BLaER1 treated with 17β-estradiol and CSF1 and Interleukin-3, amounts not matched to agents 10 nM and 100 nM (cell line): ENCODE measurements at regions not wholly inside any gene's neighbourhood (a gene's known extent, or its start where the extent isn't known, plus 50 kb on each side); places are given as distances from the start of the nearest gene placed in this dataset.
"Not testable (repeated sequence)": the region's sequence is repeated elsewhere in the genome, so short reads cannot be mapped to it uniquely, and the experiment has no call there.

ENCODE experiments used
- H3K27ac ChIP-seq, 11 experiments: shearing (Covaris generic); formaldehyde crosslinking; 2 replicates each; pipeline ENCODE4 v1.8.1; 2022
- H3K27me3 ChIP-seq, 11 experiments: shearing (Covaris generic); formaldehyde crosslinking; 2 replicates each; pipeline ENCODE4 v1.8.1; 2022
- H3K36me3 ChIP-seq, 11 experiments: shearing (Covaris generic); formaldehyde crosslinking; 2 replicates each; pipeline ENCODE4 v1.8.1; 2022
- H3K4me1 ChIP-seq, 10 experiments: shearing (Covaris generic); formaldehyde crosslinking; 2 replicates each; pipeline ENCODE4 v1.8.1; 2022
- H3K4me2 ChIP-seq, 11 experiments: shearing (Covaris generic); formaldehyde crosslinking; 2 replicates each; pipeline ENCODE4 v1.8.1; 2022
- H3K4me3 ChIP-seq, 10 experiments: shearing (Covaris generic); formaldehyde crosslinking; 2 replicates each; pipeline ENCODE4 v1.8.1; 2022
- H3K9ac ChIP-seq, 11 experiments: shearing (Covaris generic); formaldehyde crosslinking; 2 replicates each; pipeline ENCODE4 v1.8.1; 2022
- H3K9me3 ChIP-seq, 11 experiments: shearing (Covaris generic); formaldehyde crosslinking; replicated peaks in 1 of 11; 2 replicates each; pipeline ENCODE4 v1.8.1; 2022
- H4K20me1 ChIP-seq, 11 experiments: shearing (Covaris generic); formaldehyde crosslinking; 2 replicates each; pipeline ENCODE4 v1.8.1; 2022
- Cebpa-rat ChIP-seq, 11 experiments: shearing (Covaris generic); IDR thresholded peaks; 2 replicates each; pipeline ENCODE4 v1.8.1; 2022

DNA sequence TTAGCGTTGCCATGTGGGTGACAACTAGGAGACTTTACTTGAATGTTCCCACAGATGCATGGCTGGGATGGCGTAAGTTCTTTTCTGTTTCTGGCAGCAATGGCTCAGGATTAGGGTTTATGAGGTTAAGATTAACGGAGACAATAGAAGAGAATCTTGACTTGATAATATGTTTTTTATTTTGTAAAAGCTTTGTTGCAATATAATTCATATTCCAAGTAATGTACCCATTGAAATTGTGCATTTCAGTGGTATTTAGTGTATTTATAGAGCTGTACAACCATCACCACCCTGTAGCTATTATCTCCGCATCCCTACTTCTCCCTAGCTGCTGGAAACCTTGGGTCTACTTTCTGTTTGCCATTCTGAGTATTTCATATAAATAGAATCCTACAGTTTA lies 349.2 kb downstream of the UTRN start:
- no peak for TF ChIP-seq Cebpa-rat (IDR thresholded peaks at IDR 0.05)
- peaks cover 0 to 58% (median 6%) of the 10 kb centered on the region in 11 experiments; a peak in 11 of 22 replicates for H4K20me1 ChIP-seq
- peaks cover 0 to 43% (median 0%) of the 10 kb centered on the region in 10 experiments; a peak in 7 of 20 replicates for H3K4me1 ChIP-seq

DNA sequence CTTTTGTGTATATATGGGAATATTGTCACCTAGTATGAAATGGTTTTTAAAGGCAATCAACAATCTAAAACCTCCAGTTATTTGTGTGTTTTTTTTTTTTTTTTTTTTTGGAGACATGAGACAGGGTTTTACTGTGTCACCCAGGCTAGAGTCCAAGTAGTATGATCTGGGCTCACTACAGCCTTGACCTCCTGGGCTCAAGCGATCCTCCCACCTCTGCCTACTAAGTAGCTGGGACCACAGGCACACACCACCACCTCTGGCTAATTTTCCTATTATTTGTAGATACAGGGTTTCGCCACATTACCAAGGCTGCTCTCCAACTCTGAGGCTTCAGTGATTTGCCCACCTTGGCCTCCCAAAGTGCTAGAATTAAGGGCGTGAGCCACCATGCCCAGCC lies 349.9 kb downstream of the UTRN start:
- Histone ChIP-seq H4K20me1 (peaks cover 0 to 51% (median 6%) of the 10 kb centered on the region in 11 experiments; a peak in 10 of 22 replicates), H3K27ac (no peak overlapping the region), H3K4me1 (peaks cover 0 to 42% (median 0%) of the 10 kb centered on the region in 10 experiments; a peak in 7 of 20 replicates), H3K4me3 (no peak overlapping the region), H3K9ac (no peak overlapping the region), H3K4me2 (no peak overlapping the region), H3K9me3 (no peaks in the 10 kb centered on the region), H3K27me3 (no peaks in the 10 kb centered on the region), H3K36me3 (peaks cover 0 to 41% (median 11%) of the 10 kb centered on the region in 11 experiments; a peak in 10 of 22 replicates)
- no peak for TF ChIP-seq Cebpa-rat (IDR thresholded peaks at IDR 0.05)

More for the DNA sequence above, 349.2 kb downstream of the UTRN start:
- H3K9ac ChIP-seq = no peak overlapping the region
- no peaks in the 10 kb centered on the region for H3K27me3 ChIP-seq
- no peaks in the 10 kb centered on the region for H3K9me3 ChIP-seq
- H3K4me2 ChIP-seq = no peak overlapping the region
- no peak overlapping the region for H3K27ac ChIP-seq
- peaks cover 0 to 35% (median 13%) of the 10 kb centered on the region in 11 experiments; a peak in 10 of 22 replicates for H3K36me3 ChIP-seq
- H3K4me3 ChIP-seq = no peak overlapping the region

GRCh38 chr6:144636025-144636424 lies 350.9 kb downstream of the UTRN start:
- H3K4me1 ChIP-seq = peaks cover 0 to 33% (median 0%) of the 10 kb centered on the region in 10 experiments; a peak in 7 of 20 replicates
- H3K27me3 ChIP-seq, H3K9me3 ChIP-seq, H3K4me3 ChIP-seq, H3K4me2 ChIP-seq, H3K27ac ChIP-seq, H3K9ac ChIP-seq: not testable (repeated sequence)
- peaks cover 0 to 42% (median 6%) of the 10 kb centered on the region in 11 experiments; a peak in 8 of 22 replicates for H4K20me1 ChIP-seq
- peaks cover 0 to 41% (median 11%) of the 10 kb centered on the region in 11 experiments; a peak in 11 of 22 replicates for H3K36me3 ChIP-seq

DNA sequence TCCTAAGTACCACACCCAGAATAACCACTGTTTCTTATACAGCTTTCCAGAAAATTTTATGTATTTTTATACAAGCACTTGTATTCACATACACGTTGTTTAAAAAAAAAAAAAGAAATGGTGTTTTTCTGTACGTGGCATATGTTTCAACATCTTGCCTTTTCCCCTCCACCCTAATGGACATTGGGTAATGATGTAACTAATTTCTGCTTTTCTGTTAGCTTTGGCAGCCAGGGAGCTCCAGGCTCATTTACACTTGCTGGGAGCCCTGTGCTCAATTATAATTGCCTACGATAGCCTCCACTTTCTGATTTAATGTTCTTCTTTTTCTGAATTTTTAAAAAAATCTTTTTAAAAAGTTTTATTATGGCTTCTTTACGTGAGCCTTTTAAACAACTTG lies 352.4 kb downstream of the UTRN start:
- H3K9me3 ChIP-seq = no peaks in the 10 kb centered on the region
- H4K20me1 ChIP-seq = peaks cover 0 to 32% (median 3%) of the 10 kb centered on the region in 11 experiments; a peak in 7 of 22 replicates
- H3K36me3 ChIP-seq = peaks cover 0 to 40% (median 11%) of the 10 kb centered on the region in 11 experiments; a peak in 11 of 22 replicates
- no peak overlapping the region for H3K9ac ChIP-seq
- H3K4me2 ChIP-seq = no peak overlapping the region
- no peak overlapping the region for H3K4me3 ChIP-seq
- H3K4me1 ChIP-seq = peaks cover 0 to 18% (median 0%) of the 10 kb centered on the region in 10 experiments; a peak in 7 of 20 replicates
- H3K27ac ChIP-seq = no peak overlapping the region
- H3K27me3 ChIP-seq = no peaks in the 10 kb centered on the region
- no peak for TF ChIP-seq Cebpa-rat (IDR thresholded peaks at IDR 0.05)

DNA sequence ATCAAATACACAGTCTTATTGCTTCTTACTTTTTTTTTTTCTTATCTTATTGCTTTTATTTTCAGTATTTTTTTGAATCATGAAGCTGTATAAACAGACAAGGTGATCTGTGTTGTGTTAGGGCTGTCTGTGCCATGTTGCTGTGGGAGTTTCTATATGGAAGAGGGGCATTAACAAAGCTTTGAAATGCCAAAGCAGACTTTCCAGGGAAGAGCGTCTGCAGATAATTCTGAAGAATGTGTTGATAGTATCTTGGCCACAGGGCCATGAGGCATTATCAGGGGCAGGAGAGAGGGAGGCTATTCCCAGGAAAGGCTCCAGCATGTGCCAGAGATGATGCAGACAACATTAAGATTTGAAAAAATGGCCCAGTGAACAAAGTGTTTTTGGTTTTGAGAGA lies 354.5 kb downstream of the UTRN start:
- no peak for TF ChIP-seq Cebpa-rat (IDR thresholded peaks at IDR 0.05)
- H3K4me2 ChIP-seq = no peak overlapping the region

GRCh38 chr6:144641286-144641685 lies 356.2 kb downstream of the UTRN start:
- H3K27ac ChIP-seq = no peak overlapping the region
- H3K4me3 ChIP-seq = no peak overlapping the region
- H4K20me1 ChIP-seq = peaks cover 0 to 29% (median 0%) of the 10 kb centered on the region in 11 experiments; a peak in 6 of 22 replicates
- H3K9me3 ChIP-seq = no peaks in the 10 kb centered on the region
- peaks cover 0 to 17% (median 0%) of the 10 kb centered on the region in 11 experiments; a peak in 4 of 22 replicates for H3K36me3 ChIP-seq
- peaks cover 0 to 10% (median 0%) of the 10 kb centered on the region in 10 experiments; a peak in 2 of 20 replicates for H3K4me1 ChIP-seq
- H3K4me2 ChIP-seq = no peak overlapping the region
- no peak for TF ChIP-seq Cebpa-rat (IDR thresholded peaks at IDR 0.05)
- H3K27me3 ChIP-seq = no peaks in the 10 kb centered on the region
- H3K9ac ChIP-seq = no peak overlapping the region

More for the DNA sequence above, 354.5 kb downstream of the UTRN start:
- peaks cover 0 to 22% (median 0%) of the 10 kb centered on the region in 11 experiments; a peak in 6 of 22 replicates for H4K20me1 ChIP-seq
- no peak overlapping the region for H3K4me3 ChIP-seq
- no peak overlapping the region for H3K27ac ChIP-seq
- no peak overlapping the region for H3K9ac ChIP-seq
- peaks cover 0 to 19% (median 0%) of the 10 kb centered on the region in 11 experiments; a peak in 6 of 22 replicates for H3K36me3 ChIP-seq
- H3K4me1 ChIP-seq = peaks cover 0 to 10% (median 0%) of the 10 kb centered on the region in 10 experiments; a peak in 2 of 20 replicates
- no peaks in the 10 kb centered on the region for H3K9me3 ChIP-seq
- no peaks in the 10 kb centered on the region for H3K27me3 ChIP-seq

DNA sequence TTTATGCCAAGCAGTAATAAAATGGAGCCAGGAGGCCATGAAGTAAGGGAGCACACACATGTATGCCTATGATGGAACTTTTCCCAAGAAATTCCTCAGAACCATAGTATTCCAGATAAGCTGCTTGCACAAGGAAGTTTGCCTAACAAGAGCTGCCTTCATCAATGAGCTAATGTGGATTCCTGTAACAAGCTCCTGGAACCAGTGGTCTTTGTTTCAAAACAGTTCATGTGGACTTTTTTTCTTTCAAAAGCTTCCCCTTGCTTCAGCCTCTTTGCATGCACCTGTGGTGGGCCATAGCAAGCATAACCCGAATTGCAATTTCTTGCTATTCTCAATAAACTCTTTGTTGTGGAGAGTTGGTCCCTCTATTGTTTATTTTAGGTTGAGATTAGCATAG lies 359.6 kb downstream of the UTRN start:
- Histone ChIP-seq H4K20me1 (peaks cover 0 to 17% (median 0%) of the 10 kb centered on the region in 11 experiments; a peak in 4 of 22 replicates), H3K4me1 (no peaks in the 10 kb centered on the region), H3K27me3 (no peaks in the 10 kb centered on the region), H3K4me2 (no peak overlapping the region), H3K27ac (no peak overlapping the region), H3K9ac (no peak overlapping the region), H3K9me3 (peaks cover 0 to 5% (median under 1%) of the 10 kb centered on the region in 11 experiments; a peak in 5 of 22 replicates), H3K36me3 (peaks cover 0 to 29% (median 8%) of the 10 kb centered on the region in 11 experiments; a peak in 14 of 22 replicates), H3K4me3 (no peak overlapping the region)
- no peak for TF ChIP-seq Cebpa-rat (IDR thresholded peaks at IDR 0.05)

DNA sequence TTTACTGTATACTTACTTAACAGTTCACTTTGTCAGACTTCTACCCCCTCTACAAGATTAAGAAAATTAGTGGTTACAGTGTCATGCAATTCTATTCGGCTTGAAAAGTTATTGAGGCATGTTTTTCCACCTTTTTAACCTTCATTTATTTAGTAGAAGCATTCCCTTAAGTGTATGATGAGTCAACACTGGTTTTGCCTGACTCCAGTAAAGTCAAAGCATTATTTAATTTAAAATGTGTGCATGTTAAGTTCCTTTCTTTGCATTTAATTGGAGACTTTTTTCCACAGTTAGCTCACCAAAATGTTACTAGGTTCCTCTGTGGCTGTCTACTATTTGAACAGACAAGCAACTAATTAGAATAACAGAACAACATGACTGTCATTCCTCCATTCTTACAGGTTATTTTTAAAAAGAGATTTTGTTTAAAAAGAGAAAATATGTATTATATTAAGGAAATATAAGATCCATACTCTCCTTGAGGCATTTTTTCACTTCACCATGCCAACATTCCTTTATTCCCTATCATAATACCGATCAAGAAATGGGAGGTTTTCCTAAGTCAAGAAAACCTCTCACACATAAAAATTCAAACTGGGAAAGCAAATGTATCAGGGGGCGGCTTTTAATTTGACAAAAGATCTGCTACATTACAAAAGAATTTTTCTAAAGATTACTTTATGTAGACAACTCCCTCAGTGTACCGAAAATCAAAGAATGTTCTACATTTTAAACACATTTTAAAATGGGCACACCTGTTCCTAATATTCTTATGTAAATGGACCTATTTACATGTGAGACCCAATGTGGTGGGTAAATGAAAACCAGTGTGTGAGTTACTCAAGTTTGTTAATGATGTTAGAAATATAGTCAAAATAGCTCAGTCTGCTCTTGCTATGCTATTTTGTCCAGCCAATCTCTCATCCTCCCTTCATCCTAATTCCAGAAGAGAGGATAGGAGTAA lies 361.2 kb downstream of the UTRN start:
- Histone ChIP-seq H3K27ac (no peak overlapping the region), H3K9me3 (peaks cover 0 to 6% (median 3%) of the 10 kb centered on the region in 11 experiments; a peak in 5 of 22 replicates), H3K4me1 (no peaks in the 10 kb centered on the region), H3K9ac (no peak overlapping the region), H4K20me1 (peaks cover 0 to 17% (median 0%) of the 10 kb centered on the region in 11 experiments; a peak in 4 of 22 replicates), H3K27me3 (no peaks in the 10 kb centered on the region), H3K4me3 (no peak overlapping the region), H3K4me2 (no peak overlapping the region), H3K36me3 (peaks cover 0 to 33% (median 13%) of the 10 kb centered on the region in 11 experiments; a peak in 14 of 22 replicates)
- no peak for TF ChIP-seq Cebpa-rat (IDR thresholded peaks at IDR 0.05)
